ENCODE measurements at regions not wholly inside any gene's neighbourhood (a gene's known extent, or its start where the extent isn't known, plus 50 kb on each side); places are given as distances from the start of the nearest gene placed in this dataset.

GRCh38 chr4:33606951-33607350, 2637.4 kb downstream of the ARAP2 start:
- H3F3A ChIP-seq (ENCODE audit: low read depth), result no peaks in the 10 kb centered on the region
- no peak overlapping the region for H2AFZ ChIP-seq (ENCODE audit: low read length)
- H3K4me3 ChIP-seq (ENCODE audit: low read length, poor library complexity, severe bottlenecking), result no peak overlapping the region
- no peaks in the 10 kb centered on the region for H4K20me1 ChIP-seq (ENCODE audit: insufficient read depth, low read length, poor library complexity, severe bottlenecking)
- H3K9me2 ChIP-seq (replicated peaks; ENCODE audit: low read depth, low read length), result no peaks in the 10 kb centered on the region
- no peak overlapping the region for H3K9ac ChIP-seq (ENCODE audit: low read depth, low read length, poor library complexity, severe bottlenecking)
- no peaks in the 10 kb centered on the region for H3K4me1 ChIP-seq (ENCODE audit: insufficient read depth, low read length, poor library complexity, severe bottlenecking)
- TF ChIP-seq EZH2phosphoT487 (IDR thresholded peaks at IDR 0.05; ENCODE audit: borderline replicate concordance), result no peak
- TF ChIP-seq, protein P1, sequence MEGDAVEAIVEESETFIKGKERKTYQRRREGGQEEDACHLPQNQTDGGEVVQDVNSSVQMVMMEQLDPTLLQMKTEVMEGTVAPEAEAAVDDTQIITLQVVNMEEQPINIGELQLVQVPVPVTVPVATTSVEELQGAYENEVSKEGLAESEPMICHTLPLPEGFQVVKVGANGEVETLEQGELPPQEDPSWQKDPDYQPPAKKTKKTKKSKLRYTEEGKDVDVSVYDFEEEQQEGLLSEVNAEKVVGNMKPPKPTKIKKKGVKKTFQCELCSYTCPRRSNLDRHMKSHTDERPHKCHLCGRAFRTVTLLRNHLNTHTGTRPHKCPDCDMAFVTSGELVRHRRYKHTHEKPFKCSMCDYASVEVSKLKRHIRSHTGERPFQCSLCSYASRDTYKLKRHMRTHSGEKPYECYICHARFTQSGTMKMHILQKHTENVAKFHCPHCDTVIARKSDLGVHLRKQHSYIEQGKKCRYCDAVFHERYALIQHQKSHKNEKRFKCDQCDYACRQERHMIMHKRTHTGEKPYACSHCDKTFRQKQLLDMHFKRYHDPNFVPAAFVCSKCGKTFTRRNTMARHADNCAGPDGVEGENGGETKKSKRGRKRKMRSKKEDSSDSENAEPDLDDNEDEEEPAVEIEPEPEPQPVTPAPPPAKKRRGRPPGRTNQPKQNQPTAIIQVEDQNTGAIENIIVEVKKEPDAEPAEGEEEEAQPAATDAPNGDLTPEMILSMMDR (conservative IDR thresholded peaks at IDR 0.05; ENCODE audit: low read length), result no peak
- no peaks in the 10 kb centered on the region; the same call in 1 of the 2 replicates for H3K9me3 ChIP-seq (ENCODE audit: insufficient read depth, low read depth, low read length)
- H3K36me3 ChIP-seq (ENCODE audit: insufficient read depth, low read length), result no peaks in the 10 kb centered on the region
- H3K27me3 ChIP-seq (ENCODE audit: insufficient read depth, low read length, poor library complexity, severe bottlenecking), result no peaks in the 10 kb centered on the region
- no peak overlapping the region for H3K4me2 ChIP-seq (ENCODE audit: low read depth, low read length, poor library complexity, severe bottlenecking)
- H3K79me2 ChIP-seq (ENCODE audit: insufficient read depth, low read length), result no peaks in the 10 kb centered on the region

GRCh38 chr4:33616121-33616520, 2628.2 kb downstream of the ARAP2 start:
- no peak for TF ChIP-seq EZH2phosphoT487 (IDR thresholded peaks at IDR 0.05; ENCODE audit: borderline replicate concordance)
- TF ChIP-seq, protein P1 (conservative IDR thresholded peaks at IDR 0.05; ENCODE audit: low read length), result no peak
- Histone ChIP-seq H3K36me3 (ENCODE audit: insufficient read depth, low read length) (no peaks in the 10 kb centered on the region), H3K4me3 (ENCODE audit: low read length, poor library complexity, severe bottlenecking) (no peak overlapping the region), H3K9me3 (ENCODE audit: insufficient read depth, low read depth, low read length) (no peaks in the 10 kb centered on the region), H3K4me2 (ENCODE audit: low read depth, low read length, poor library complexity, severe bottlenecking) (no peak overlapping the region), H3K9me2 (replicated peaks; ENCODE audit: low read depth, low read length) (no peaks in the 10 kb centered on the region), H3K4me1 (ENCODE audit: insufficient read depth, low read length, poor library complexity, severe bottlenecking) (no peaks in the 10 kb centered on the region), H3F3A (ENCODE audit: low read depth) (no peaks in the 10 kb centered on the region), H3K9ac (ENCODE audit: low read depth, low read length, poor library complexity, severe bottlenecking) (no peak overlapping the region), H3K79me2 (ENCODE audit: insufficient read depth, low read length) (no peaks in the 10 kb centered on the region), H3K27me3 (ENCODE audit: insufficient read depth, low read length, poor library complexity, severe bottlenecking) (no peaks in the 10 kb centered on the region), H4K20me1 (ENCODE audit: insufficient read depth, low read length, poor library complexity, severe bottlenecking) (no peaks in the 10 kb centered on the region), H2AFZ (ENCODE audit: low read length) (no peak overlapping the region)

GRCh38 chr4:33625748-33626147, 2618.6 kb downstream of the ARAP2 start:
- H3K4me3 ChIP-seq (ENCODE audit: low read length, poor library complexity, severe bottlenecking), result no peak overlapping the region
- no peak overlapping the region for H2AFZ ChIP-seq (ENCODE audit: low read length)
- no peaks in the 10 kb centered on the region for H3K36me3 ChIP-seq (ENCODE audit: insufficient read depth, low read length)
- H3K4me1 ChIP-seq (ENCODE audit: insufficient read depth, low read length, poor library complexity, severe bottlenecking), result no peaks in the 10 kb centered on the region
- H3K9ac ChIP-seq (ENCODE audit: low read depth, low read length, poor library complexity, severe bottlenecking), result no peak overlapping the region
- no peaks in the 10 kb centered on the region for H3K79me2 ChIP-seq (ENCODE audit: insufficient read depth, low read length)
- no peak overlapping the region for H3K4me2 ChIP-seq (ENCODE audit: low read depth, low read length, poor library complexity, severe bottlenecking)
- no peaks in the 10 kb centered on the region for H3F3A ChIP-seq (ENCODE audit: low read depth)
- H4K20me1 ChIP-seq (ENCODE audit: insufficient read depth, low read length, poor library complexity, severe bottlenecking), result no peaks in the 10 kb centered on the region
- TF ChIP-seq, protein P1 (conservative IDR thresholded peaks at IDR 0.05; ENCODE audit: low read length), result no peak
- TF ChIP-seq EZH2phosphoT487 (IDR thresholded peaks at IDR 0.05; ENCODE audit: borderline replicate concordance), result no peak
- H3K9me2 ChIP-seq (replicated peaks; ENCODE audit: low read depth, low read length), result no peaks in the 10 kb centered on the region
- H3K9me3 ChIP-seq (ENCODE audit: insufficient read depth, low read depth, low read length), result no peaks in the 10 kb centered on the region
- H3K27me3 ChIP-seq (ENCODE audit: insufficient read depth, low read length, poor library complexity, severe bottlenecking), result no peaks in the 10 kb centered on the region

Data from Loucy (cell line).